CD14-positive monocyte (primary cell): ENCODE measurements at regions not wholly inside any gene's neighbourhood (a gene's known extent, or its start where the extent isn't known, plus 50 kb on each side); places are given as distances from the start of the nearest gene placed in this dataset.

Source experiments
- DNase-seq, 3 donors: peaks; one replicate each; pipeline ENCODE4 v3.0.0-alpha.2; 2011 to 2022
- H2AFZ ChIP-seq: 2 replicates; pipeline ENCODE4 v1.6.0; 2012; ENCODE audit warnings: mild to moderate bottlenecking, low read depth, low read length, inconsistent platforms; ENCODE audit not compliant: insufficient read depth, poor library complexity, severe bottlenecking
- H3K27ac ChIP-seq, 2 donors: 1 replicate in 1 of 2; 2 replicates in 1 of 2; pipeline ENCODE4 v1.5.1; 2012 to 2013; ENCODE audit warnings: low read length in 2 of 2, control low read depth in 1 of 2, inconsistent platforms in 1 of 2, low read depth in 1 of 2, mild to moderate bottlenecking in 1 of 2
- H3K27me3 ChIP-seq, 2 donors: one replicate each; pipeline versions ENCODE4 v1.6.0 to v1.6.1; 2011 to 2013; ENCODE audit warnings: low read length in 2 of 2; ENCODE audit not compliant: control insufficient read depth in 2 of 2, insufficient read depth in 2 of 2
- H3K36me3 ChIP-seq, 2 donors: replicated peaks in 1 of 2; 1 replicate in 1 of 2; 2 replicates in 1 of 2; pipeline versions ENCODE4 v1.5.1 to v1.6.1; 2012 to 2013; ENCODE audit warnings: low read length in 2 of 2, control low read depth in 1 of 2, inconsistent platforms in 1 of 2, mild to moderate bottlenecking in 1 of 2; ENCODE audit not compliant: insufficient read depth in 2 of 2, control insufficient read depth in 1 of 2
- H3K4me1 ChIP-seq, 2 donors: 1 replicate in 1 of 2; 2 replicates in 1 of 2; pipeline versions ENCODE4 v1.5.1 to v1.6.1; 2012 to 2013; ENCODE audit warnings: low read length in 2 of 2, control low read depth in 1 of 2, inconsistent platforms in 1 of 2, mild to moderate bottlenecking in 1 of 2, moderate library complexity in 1 of 2; ENCODE audit not compliant: insufficient read depth in 2 of 2, control insufficient read depth in 1 of 2
- H3K4me2 ChIP-seq: replicated peaks from 2 replicates; pipeline ENCODE3; 2012; ENCODE audit warnings: low read length, moderate library complexity, mild to moderate bottlenecking; ENCODE audit not compliant: poor library complexity, severe bottlenecking; ENCODE audit errors: extremely low read depth
- H3K4me3 ChIP-seq, 3 experiments: fragments of 200-600 bp in 1 of 3; sonication (generic) in 1 of 3; replicated peaks in 1 of 3; 1 replicate in 2 of 3; 2 replicates in 1 of 3; pipeline ENCODE4 v1.5.1; 2011 to 2013; ENCODE audit warnings: low read length in 3 of 3, mild to moderate bottlenecking in 3 of 3, control low read depth in 2 of 3, low read depth in 2 of 3, inconsistent platforms in 1 of 3, moderate library complexity in 1 of 3
- H3K79me2 ChIP-seq: 2 replicates; pipeline ENCODE4 v1.6.0; 2012; ENCODE audit warnings: mild to moderate bottlenecking, control low read depth, inconsistent platforms, low read length, moderate library complexity; ENCODE audit not compliant: insufficient read depth
- H3K9ac ChIP-seq: 2 replicates; pipeline ENCODE4 v1.6.0; 2017; ENCODE audit warnings: low read length, mild to moderate bottlenecking; ENCODE audit not compliant: insufficient read depth, poor library complexity, severe bottlenecking
- H3K9me3 ChIP-seq, 2 donors: replicated peaks in 1 of 2; 1 replicate in 1 of 2; 2 replicates in 1 of 2; pipeline versions ENCODE4 v1.5.1 to v1.6.1; 2012 to 2013; ENCODE audit warnings: low read length in 2 of 2, control low read depth in 1 of 2; ENCODE audit not compliant: control insufficient read depth in 1 of 2, insufficient read depth in 1 of 2
- H4K20me1 ChIP-seq: 2 replicates; pipeline ENCODE4 v1.6.0; 2012; ENCODE audit warnings: mild to moderate bottlenecking, low read length, control low read depth, moderate library complexity; ENCODE audit not compliant: insufficient read depth
- H3K27ac Mint-ChIP-seq, 7 donors: one replicate each; pipeline ENCODE4 v1.8.0; 2020; ENCODE audit warnings: mild to moderate bottlenecking in 7 of 7, mixed read lengths in 7 of 7, moderate library complexity in 6 of 7, inconsistent platforms in 2 of 7
- H3K27me3 Mint-ChIP-seq, 3 donors: one replicate each; pipeline ENCODE4 v1.8.0; 2021 to 2022; ENCODE audit warnings: low read depth in 3 of 3, mild to moderate bottlenecking in 3 of 3, mixed read lengths in 3 of 3, moderate library complexity in 3 of 3, inconsistent platforms in 1 of 3
- H3K36me3 Mint-ChIP-seq, 2 donors: one replicate each; pipeline ENCODE4 v1.8.0; 2020; ENCODE audit warnings: mixed read lengths in 2 of 2, inconsistent platforms in 1 of 2, mild to moderate bottlenecking in 1 of 2
- H3K4me1 Mint-ChIP-seq: one replicate; pipeline ENCODE4 v1.8.0; 2020; ENCODE audit warnings: mild to moderate bottlenecking, mixed read lengths
- H3K4me3 Mint-ChIP-seq, 2 donors: one replicate each; pipeline ENCODE4 v1.8.0; 2020; ENCODE audit warnings: mild to moderate bottlenecking in 2 of 2, mixed read lengths in 2 of 2, moderate library complexity in 1 of 2
- H3K9me3 Mint-ChIP-seq, 7 donors: one replicate each; pipeline ENCODE4 v1.8.0; 2020 to 2022; ENCODE audit warnings: mixed read lengths in 7 of 7, mild to moderate bottlenecking in 6 of 7, moderate library complexity in 6 of 7, inconsistent platforms in 2 of 7
- WGBS: methylation state at CpG from one replicate; pipeline ENCODE4 v1.1.5; 2013; ENCODE audit warnings: missing lambda C conversion rate; ENCODE audit not compliant: insufficient coverage; 5-methylcytosine and 5-hydroxymethylcytosine counted together
- intact Hi-C, 2 donors: fragments of 100-400 bp; cut with micrococcal nuclease; formaldehyde crosslinking; loops; one replicate each; pipeline versions ENCODE4 v1.15.0 to v1.15.1; 2023
- TF ChIP-seq, protein P1 (sequence below): fragments of 200-600 bp; IDR thresholded peaks from one replicate; pipeline ENCODE4 v1.8.0; 2022; ENCODE audit warnings: antibody characterized with exemption, mild to moderate bottlenecking

GRCh38 chr1:59081795-59082194, 215.1 kb upstream of the FGGY start:
- DNase-seq, result no peak
- H3K9me3 Mint-ChIP-seq, result peaks cover 0 to 3% (median 0%) of the 10 kb centered on the region in 7 donors
- H3K79me2 ChIP-seq, result no peaks in the 10 kb centered on the region
- H3K27ac ChIP-seq, result no peak overlapping the region
- no peaks in the 10 kb centered on the region for H3K4me1 ChIP-seq
- H3K4me2 ChIP-seq, result no peak overlapping the region
- TF ChIP-seq, protein P1, sequence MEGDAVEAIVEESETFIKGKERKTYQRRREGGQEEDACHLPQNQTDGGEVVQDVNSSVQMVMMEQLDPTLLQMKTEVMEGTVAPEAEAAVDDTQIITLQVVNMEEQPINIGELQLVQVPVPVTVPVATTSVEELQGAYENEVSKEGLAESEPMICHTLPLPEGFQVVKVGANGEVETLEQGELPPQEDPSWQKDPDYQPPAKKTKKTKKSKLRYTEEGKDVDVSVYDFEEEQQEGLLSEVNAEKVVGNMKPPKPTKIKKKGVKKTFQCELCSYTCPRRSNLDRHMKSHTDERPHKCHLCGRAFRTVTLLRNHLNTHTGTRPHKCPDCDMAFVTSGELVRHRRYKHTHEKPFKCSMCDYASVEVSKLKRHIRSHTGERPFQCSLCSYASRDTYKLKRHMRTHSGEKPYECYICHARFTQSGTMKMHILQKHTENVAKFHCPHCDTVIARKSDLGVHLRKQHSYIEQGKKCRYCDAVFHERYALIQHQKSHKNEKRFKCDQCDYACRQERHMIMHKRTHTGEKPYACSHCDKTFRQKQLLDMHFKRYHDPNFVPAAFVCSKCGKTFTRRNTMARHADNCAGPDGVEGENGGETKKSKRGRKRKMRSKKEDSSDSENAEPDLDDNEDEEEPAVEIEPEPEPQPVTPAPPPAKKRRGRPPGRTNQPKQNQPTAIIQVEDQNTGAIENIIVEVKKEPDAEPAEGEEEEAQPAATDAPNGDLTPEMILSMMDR, result no peak
- no CpG with 5 or more reads among the region's 5 CpGs for WGBS
- H2AFZ ChIP-seq, result no peak overlapping the region
- no peaks in the 10 kb centered on the region for H3K36me3 ChIP-seq
- H3K9me3 ChIP-seq, result no peaks in the 10 kb centered on the region
- H3K4me1 Mint-ChIP-seq, result peaks cover 12% of the 10 kb centered on the region
- H3K27me3 Mint-ChIP-seq, result peaks cover 0 to 4% (median 1%) of the 10 kb centered on the region in 3 donors
- no peaks in the 10 kb centered on the region for H4K20me1 ChIP-seq
- intact Hi-C loops, result no loop called here
- H3K36me3 Mint-ChIP-seq, result no peaks in the 10 kb centered on the region
- peak overlapping the region in 1 of 7 donors; percentile 3 for H3K27ac Mint-ChIP-seq
- H3K9ac ChIP-seq, result no peak overlapping the region
- no peak overlapping the region for H3K4me3 ChIP-seq
- H3K4me3 Mint-ChIP-seq, result no peak overlapping the region
- H3K27me3 ChIP-seq, result no peaks in the 10 kb centered on the region

DNA sequence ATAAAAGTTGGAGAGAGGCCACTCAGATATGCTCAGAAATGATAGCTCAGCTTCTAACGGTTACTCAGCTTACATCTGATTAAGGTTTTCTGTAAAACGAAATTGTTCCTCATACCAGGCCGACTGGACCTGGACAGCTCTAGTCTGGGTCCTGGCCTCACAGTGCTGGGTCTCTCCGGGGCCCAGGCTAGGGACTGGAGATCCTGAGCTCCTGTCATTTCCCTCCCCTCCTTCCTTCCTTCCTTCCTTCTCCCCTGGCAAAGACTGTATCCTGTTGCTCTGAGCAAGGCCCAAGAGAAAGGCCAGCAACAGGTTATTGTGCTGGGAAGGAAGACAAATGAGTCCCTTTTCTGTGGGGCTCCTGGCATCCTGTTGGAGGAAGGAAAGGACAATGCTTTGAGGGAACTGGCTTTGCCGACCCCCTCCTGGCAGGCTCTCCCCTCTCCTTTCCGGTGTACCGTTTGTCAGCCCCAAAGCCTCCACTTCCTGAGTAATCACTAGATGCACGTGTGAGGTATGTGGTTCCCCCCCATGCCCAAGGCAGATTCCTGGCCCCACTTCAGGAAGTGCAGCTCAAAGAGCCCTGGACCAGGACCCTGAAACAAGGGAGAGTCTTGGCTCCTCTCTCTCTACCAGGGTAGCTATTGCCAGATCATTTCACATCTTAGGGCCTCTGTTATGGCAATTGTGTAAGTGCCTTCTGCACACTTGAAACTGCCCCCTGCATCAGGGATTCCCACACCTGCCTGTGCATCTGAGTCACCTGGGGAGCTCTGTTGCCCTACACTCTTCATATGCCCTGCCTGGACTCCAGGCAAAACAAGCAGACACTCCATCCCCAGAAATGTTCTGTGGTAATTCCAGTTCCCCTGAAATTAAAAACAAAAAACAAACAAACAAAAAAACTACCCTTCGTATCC, 212.7 kb upstream of the FGGY start:
- DNase-seq, result no peak
- Histone ChIP-seq H3K9me3 (peaks cover 2 to 4% of the 10 kb centered on the region in 2 donors), H3K4me1 (no peaks in the 10 kb centered on the region), H4K20me1 (no peaks in the 10 kb centered on the region), H3K36me3 (no peaks in the 10 kb centered on the region), H3K4me3 (no peak overlapping the region), H2AFZ (peak overlapping the region; percentile 11), H3K27ac (no peak overlapping the region), H3K9ac (no peak overlapping the region), H3K79me2 (no peaks in the 10 kb centered on the region), H3K4me2 (no peak overlapping the region), H3K27me3 (no peaks in the 10 kb centered on the region)
- H3K9me3 Mint-ChIP-seq, result peaks cover 7 to 16% (median 9%) of the 10 kb centered on the region in 7 donors
- TF ChIP-seq, protein P1, result no peak
- H3K4me3 Mint-ChIP-seq, result no peak overlapping the region
- peaks cover 7% of the 10 kb centered on the region for H3K4me1 Mint-ChIP-seq
- no peaks in the 10 kb centered on the region for H3K36me3 Mint-ChIP-seq
- peaks cover 0 to 4% (median 0%) of the 10 kb centered on the region in 3 donors for H3K27me3 Mint-ChIP-seq
- intact Hi-C loops, result no loop called here
- 3% methylated on average over 5 of the region's 9 CpGs for WGBS
- H3K27ac Mint-ChIP-seq, result peak overlapping the region in 2 of 7 donors; percentile 30 to 38
